Natural killer cell (primary cell): ENCODE measurements at regions not wholly inside any gene's neighbourhood (a gene's known extent, or its start where the extent isn't known, plus 50 kb on each side); places are given as distances from the start of the nearest gene placed in this dataset.

ENCODE experiments used
- ATAC-seq, 3 donors: fragments of 150-1000 bp in 2 of 3; fragments of 200-7000 bp in 1 of 3; cut with Tn5 transposase; 1 replicate in 1 of 3; 2 replicates in 2 of 3; pipeline ENCODE4 v1.10.0; 2021; ENCODE audit warnings: mild to moderate bottlenecking in 2 of 3, moderate library complexity in 2 of 3
- DNase-seq, 2 donors: peaks; one replicate each; pipeline versions ENCODE4 v3.0.0 to v3.0.0-alpha.2; 2013 to 2021; ENCODE audit warnings: mixed read lengths in 1 of 2
- H3K27ac ChIP-seq: one replicate; pipeline ENCODE4 v1.5.1; 2013; ENCODE audit warnings: mild to moderate bottlenecking, low read length
- H3K27me3 ChIP-seq: one replicate; pipeline ENCODE4 v1.6.1; 2013; ENCODE audit warnings: low read length; ENCODE audit not compliant: control insufficient read depth, insufficient read depth
- H3K36me3 ChIP-seq: one replicate; pipeline ENCODE4 v1.6.1; 2013; ENCODE audit warnings: low read length; ENCODE audit not compliant: control insufficient read depth, insufficient read depth
- H3K4me1 ChIP-seq: one replicate; pipeline ENCODE4 v1.6.1; 2013; ENCODE audit warnings: low read length; ENCODE audit not compliant: control insufficient read depth, insufficient read depth
- H3K4me3 ChIP-seq: one replicate; pipeline ENCODE4 v1.5.1; 2013; ENCODE audit warnings: low read length
- H3K9me3 ChIP-seq: one replicate; pipeline ENCODE4 v1.6.1; 2013; ENCODE audit warnings: low read length; ENCODE audit not compliant: control insufficient read depth, insufficient read depth
- H3K27ac Mint-ChIP-seq, 2 donors: one replicate each; pipeline ENCODE4 v1.8.0; 2022; ENCODE audit warnings: mild to moderate bottlenecking in 2 of 2, mixed read lengths in 2 of 2, moderate library complexity in 1 of 2
- H3K27me3 Mint-ChIP-seq, 2 donors: one replicate each; pipeline ENCODE4 v1.8.0; 2022; ENCODE audit warnings: low read depth in 2 of 2, mixed read lengths in 2 of 2
- H3K36me3 Mint-ChIP-seq: one replicate; pipeline ENCODE4 v1.8.0; 2022; ENCODE audit warnings: mixed read lengths
- H3K4me1 Mint-ChIP-seq, 2 donors: one replicate each; pipeline ENCODE4 v1.8.0; 2022; ENCODE audit warnings: mixed read lengths in 2 of 2
- H3K4me3 Mint-ChIP-seq: one replicate; pipeline ENCODE4 v1.8.0; 2022; ENCODE audit warnings: mild to moderate bottlenecking, moderate library complexity, mixed read lengths
- H3K9me3 Mint-ChIP-seq, 2 donors: one replicate each; pipeline ENCODE4 v1.8.0; 2022; ENCODE audit warnings: mixed read lengths in 2 of 2
- CTCF ChIP-seq: fragments of 200-600 bp; IDR thresholded peaks from one replicate; pipeline ENCODE4 v1.8.0; 2022; ENCODE audit warnings: antibody characterized with exemption
- WGBS: methylation state at CpG from one replicate; pipeline ENCODE4 v1.1.7; 2013; ENCODE audit warnings: missing lambda C conversion rate; ENCODE audit not compliant: insufficient coverage; 5-methylcytosine and 5-hydroxymethylcytosine counted together
- intact Hi-C: fragments of 100-400 bp; cut with micrococcal nuclease; formaldehyde crosslinking; loops from one replicate; pipeline ENCODE4 v1.14.2; 2022

- no peaks in the 10 kb centered on the region for H3K4me1 Mint-ChIP-seq
- 90% methylated on average over 1 of the region's 1 CpG for WGBS
- H3K27me3 ChIP-seq: no peaks in the 10 kb centered on the region
Observed at GRCh38 chr4:85408301-85408700, 66.6 kb upstream of the ARHGAP24 start.

GRCh38 chr4:85409251-85409650, 65.7 kb upstream of the ARHGAP24 start:
- Histone ChIP-seq H3K9me3 (no peaks in the 10 kb centered on the region), H3K4me3 (no peak overlapping the region), H3K27me3 (no peaks in the 10 kb centered on the region), H3K4me1 (no peaks in the 10 kb centered on the region), H3K27ac (no peak overlapping the region), H3K36me3 (no peaks in the 10 kb centered on the region)
- no peaks in the 10 kb centered on the region for H3K36me3 Mint-ChIP-seq
- intact Hi-C loops: no loop called here
- no peak for TF ChIP-seq CTCF
- no peaks in the 10 kb centered on the region for H3K4me1 Mint-ChIP-seq
- 97% methylated on average over 2 of the region's 2 CpGs for WGBS
- no peaks in the 10 kb centered on the region for H3K27me3 Mint-ChIP-seq
- no peak for ATAC-seq
- H3K27ac Mint-ChIP-seq: no peak overlapping the region
- no peak for DNase-seq
- H3K9me3 Mint-ChIP-seq: peaks cover 6 to 8% of the 10 kb centered on the region in 2 donors
- no peak overlapping the region for H3K4me3 Mint-ChIP-seq

More at GRCh38 chr4:85408301-85408700, 66.6 kb upstream of the ARHGAP24 start:
- intact Hi-C loops: no loop called here
- Histone ChIP-seq H3K4me1 (no peaks in the 10 kb centered on the region), H3K36me3 (no peaks in the 10 kb centered on the region), H3K9me3 (no peaks in the 10 kb centered on the region), H3K4me3 (no peak overlapping the region), H3K27ac (no peak overlapping the region)
- no peak for DNase-seq
- no peak for ATAC-seq
- no peaks in the 10 kb centered on the region for H3K36me3 Mint-ChIP-seq
- TF ChIP-seq CTCF: no peak
- peaks cover 4 to 8% of the 10 kb centered on the region in 2 donors for H3K9me3 Mint-ChIP-seq
- no peaks in the 10 kb centered on the region for H3K27me3 Mint-ChIP-seq
- no peak overlapping the region for H3K27ac Mint-ChIP-seq
- no peak overlapping the region for H3K4me3 Mint-ChIP-seq

GRCh38 chr4:85411386-85411785, 63.6 kb upstream of the ARHGAP24 start:
- 97% methylated on average over 5 of the region's 5 CpGs for WGBS
- Histone ChIP-seq H3K27ac (no peak overlapping the region), H3K36me3 (no peaks in the 10 kb centered on the region), H3K9me3 (no peaks in the 10 kb centered on the region), H3K4me1 (no peaks in the 10 kb centered on the region), H3K4me3 (no peak overlapping the region), H3K27me3 (no peaks in the 10 kb centered on the region)
- Mint-ChIP-seq H3K4me3 (no peak overlapping the region), H3K27ac (no peak overlapping the region), H3K9me3 (peaks cover 8 to 10% of the 10 kb centered on the region in 2 donors), H3K4me1 (no peaks in the 10 kb centered on the region), H3K36me3 (no peaks in the 10 kb centered on the region), H3K27me3 (no peaks in the 10 kb centered on the region)
- TF ChIP-seq CTCF: no peak
- intact Hi-C loops: no loop called here
- DNase-seq: no peak
- no peak for ATAC-seq

- ATAC-seq: no peak
- WGBS: 48% methylated on average over 3 of the region's 3 CpGs
- no peak overlapping the region for H3K27ac Mint-ChIP-seq
Observed at GRCh38 chr4:85414972-85415371, 60.0 kb upstream of the ARHGAP24 start.

More at GRCh38 chr4:85414972-85415371, 60.0 kb upstream of the ARHGAP24 start:
- Histone ChIP-seq H3K9me3 (no peaks in the 10 kb centered on the region), H3K27ac (no peak overlapping the region), H3K4me3 (no peak overlapping the region), H3K4me1 (no peaks in the 10 kb centered on the region), H3K27me3 (no peaks in the 10 kb centered on the region), H3K36me3 (no peaks in the 10 kb centered on the region)
- intact Hi-C loops: no loop called here
- no peaks in the 10 kb centered on the region for H3K4me1 Mint-ChIP-seq
- H3K27me3 Mint-ChIP-seq: no peaks in the 10 kb centered on the region
- no peak for TF ChIP-seq CTCF
- no peak for DNase-seq
- no peak overlapping the region for H3K4me3 Mint-ChIP-seq
- no peaks in the 10 kb centered on the region for H3K36me3 Mint-ChIP-seq
- H3K9me3 Mint-ChIP-seq: peaks cover 8 to 10% of the 10 kb centered on the region in 2 donors
